GM21717 (cell line): ENCODE measurements at regions not wholly inside any gene's neighbourhood (a gene's known extent, or its start where the extent isn't known, plus 50 kb on each side); places are given as distances from the start of the nearest gene placed in this dataset.

ENCODE experiments used
- ATAC-seq: cut with Tn5 transposase; IDR thresholded peaks from one replicate; pipeline ENCODE4 v1.9.1; 2021; ENCODE audit warnings: mild to moderate bottlenecking, moderate library complexity; ENCODE audit not compliant: unreplicated experiment

DNA sequence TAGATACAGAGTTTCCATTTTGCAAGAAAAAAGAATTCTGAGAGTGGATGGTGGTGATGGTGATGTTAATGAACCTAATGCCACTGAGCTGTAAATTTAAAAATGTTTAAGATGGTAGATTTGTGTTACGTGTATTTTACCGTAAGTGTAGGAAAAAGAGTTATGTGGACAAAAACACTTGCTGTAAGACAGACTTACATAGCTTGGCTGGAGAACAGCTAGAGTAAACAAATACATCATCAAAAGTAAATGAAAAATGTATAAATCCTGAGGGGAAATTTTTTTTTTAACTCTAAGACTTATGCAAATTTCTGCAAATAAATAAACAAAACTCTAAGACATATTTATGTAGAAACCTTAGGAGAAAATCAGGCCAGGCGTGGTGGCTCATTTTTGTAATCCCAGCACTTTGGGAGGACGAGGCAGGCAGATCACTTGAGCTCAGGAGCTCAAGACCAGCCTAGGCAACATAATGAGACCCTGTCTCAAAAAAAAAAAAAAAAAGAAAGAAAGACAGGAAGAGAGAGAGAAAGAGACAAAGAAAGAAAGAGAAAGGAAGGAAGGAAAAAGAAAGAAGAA lies 66.2 kb upstream of the CDK13 start:
- ATAC-seq: no peak

DNA sequence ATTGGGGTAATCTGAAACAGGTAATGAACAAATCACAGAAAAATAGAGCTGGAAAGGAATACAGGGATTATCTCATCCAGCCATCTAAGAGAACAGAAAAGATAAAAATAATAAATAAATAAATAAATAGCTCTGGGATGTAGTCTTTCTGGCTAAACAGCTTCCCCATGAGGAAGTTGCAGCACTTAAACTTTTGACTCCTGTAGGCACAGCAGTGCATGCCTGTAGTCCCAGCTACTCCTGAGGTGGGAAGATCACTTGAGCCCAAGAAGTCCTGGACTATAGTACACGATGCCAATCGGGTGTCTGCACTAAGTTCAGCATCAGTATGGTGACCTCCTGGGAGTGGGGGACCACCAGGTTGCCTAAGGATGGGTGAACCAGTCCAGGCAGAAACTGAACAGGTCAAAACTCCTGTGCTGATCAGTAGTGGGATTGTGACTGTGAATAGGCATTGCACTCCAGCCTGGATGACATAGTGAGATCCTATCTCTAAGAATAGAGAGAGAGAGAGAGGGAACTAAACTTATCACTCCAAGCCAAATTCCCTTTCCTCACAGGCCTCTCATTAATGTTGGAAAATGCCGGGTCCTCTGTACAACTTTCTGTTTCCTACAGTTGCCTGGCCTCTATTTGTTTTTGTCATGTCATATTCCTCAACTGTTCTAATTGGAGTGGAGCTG lies 61.7 kb upstream of the CDK13 start:
- no peak for ATAC-seq

DNA sequence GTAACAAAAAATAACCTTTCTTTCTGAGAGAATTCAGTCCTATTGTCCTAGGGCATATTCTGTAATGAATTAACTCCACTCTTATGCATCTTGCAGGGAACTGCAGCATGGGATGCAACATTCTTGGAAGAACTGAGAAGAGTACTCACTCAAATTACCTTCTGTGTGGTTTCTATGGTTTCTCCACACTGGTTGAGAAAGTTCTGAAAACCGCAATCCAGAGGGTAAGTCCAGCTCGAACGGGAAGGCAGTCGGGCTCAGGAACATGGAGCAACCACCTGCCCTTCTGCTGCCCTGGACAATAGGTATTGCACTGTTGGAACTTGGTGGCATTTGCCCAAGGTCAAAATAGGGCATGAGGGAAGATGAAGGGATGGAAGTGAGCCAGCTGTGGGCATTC lies 59.6 kb upstream of the CDK13 start:
- ATAC-seq: no peak

DNA sequence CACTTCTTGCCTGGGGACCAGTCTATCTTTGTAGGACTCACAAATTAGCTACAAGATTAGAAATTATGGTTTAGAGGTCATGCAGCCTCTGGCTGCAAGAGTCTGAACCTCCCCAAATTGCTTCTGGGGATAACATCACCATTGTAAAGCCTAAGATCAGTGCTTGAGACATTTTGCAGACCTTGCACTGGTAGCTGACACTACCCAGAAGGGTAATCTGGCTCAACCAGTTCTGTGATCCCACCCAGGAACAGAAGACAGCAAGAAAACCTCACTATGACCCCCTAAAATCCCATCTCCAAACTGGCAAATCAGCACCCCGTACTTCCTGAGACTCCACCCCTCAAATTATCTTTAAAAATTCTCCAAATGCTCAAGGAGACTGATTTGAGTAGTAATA lies 58.2 kb upstream of the CDK13 start:
- no peak for ATAC-seq

DNA sequence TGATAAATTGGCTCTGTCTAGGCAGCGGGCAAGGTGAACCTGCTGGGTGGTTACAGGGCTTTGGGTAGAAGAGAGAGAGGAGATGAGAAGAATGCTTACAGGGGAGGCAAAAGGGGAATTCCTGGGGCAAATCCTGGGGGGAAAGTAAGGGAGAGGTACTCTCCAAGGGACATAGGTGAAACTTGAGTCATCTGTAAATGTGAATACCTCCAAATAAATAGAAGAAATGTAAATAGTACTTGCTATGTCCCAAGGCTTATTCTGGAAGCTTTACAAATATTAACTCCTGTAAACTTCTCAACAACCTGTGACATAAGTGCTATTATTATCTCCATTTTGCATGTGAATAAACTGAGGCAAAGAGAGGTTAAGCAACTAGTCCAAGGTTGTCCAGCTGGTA lies 57.7 kb upstream of the CDK13 start:
- ATAC-seq: no peak

DNA sequence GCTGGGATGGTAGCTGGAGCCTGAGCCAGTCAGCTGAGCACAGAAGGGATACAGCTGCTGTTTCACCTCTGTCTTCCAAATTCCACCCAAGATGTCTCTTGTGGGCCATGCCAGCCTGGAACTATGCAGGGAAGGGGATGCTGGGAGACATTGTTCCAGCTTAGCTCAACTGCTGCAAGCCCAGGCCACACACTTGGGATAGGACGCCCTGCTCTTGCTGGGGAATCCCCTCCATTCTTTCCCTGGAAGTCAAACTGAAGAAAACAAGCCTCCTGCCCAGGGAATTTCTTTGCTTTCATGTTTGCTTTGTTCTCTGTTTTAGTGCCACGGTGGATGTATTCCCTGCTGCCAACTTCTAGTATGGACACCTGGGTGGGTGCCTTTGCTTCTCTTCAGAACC lies 55.2 kb upstream of the CDK13 start:
- ATAC-seq: no peak

GRCh38 chr7:39896840-39897239 lies 53.2 kb upstream of the CDK13 start:
- no peak for ATAC-seq

GRCh38 chr7:39898867-39899266 lies 51.2 kb upstream of the CDK13 start:
- ATAC-seq: no peak
